OCI-M1 (cell line): ENCODE measurements at regions not wholly inside any gene's neighbourhood (a gene's known extent, or its start where the extent isn't known, plus 50 kb on each side); places are given as distances from the start of the nearest gene placed in this dataset.
A peak's percentile ranks its signal among the peaks of the same experiment; 100 is the strongest.

ENCODE experiments used
- DNase-seq: peaks from one replicate; lab custom pipeline; 2025; lab: John Stamatoyannopoulos, UW

GRCh38 chr7:126378642-126379041 lies 874.1 kb downstream of the GRM8 start:
- DNase-seq = no peak

- DNase-seq = peak; percentile 41
These were observed 882.6 kb downstream of the GRM8 start for GRCh38 chr7:126370038-126370668.

- no peak for DNase-seq
These were observed 890.0 kb downstream of the GRM8 start for GRCh38 chr7:126362746-126363145.

GRCh38 chr7:126361183-126361582 lies 891.6 kb downstream of the GRM8 start:
- no peak for DNase-seq

GRCh38 chr7:126339813-126340212 lies 912.9 kb downstream of the GRM8 start:
- DNase-seq = no peak

- DNase-seq = no peak
These were observed 947.1 kb downstream of the GRM8 start for GRCh38 chr7:126305671-126306070.

- DNase-seq = no peak
These were observed 948.8 kb downstream of the GRM8 start for GRCh38 chr7:126303926-126304325.

GRCh38 chr7:126302639-126303038 lies 950.1 kb downstream of the GRM8 start:
- no peak for DNase-seq

GRCh38 chr7:126286317-126286716 lies 966.4 kb downstream of the GRM8 start:
- peak; percentile 69 for DNase-seq

- no peak for DNase-seq
These were observed 1016.5 kb downstream of the GRM8 start for GRCh38 chr7:126236261-126236660.

GRCh38 chr7:126228356-126229061 lies 1024.2 kb downstream of the GRM8 start:
- DNase-seq = no peak

GRCh38 chr7:126227643-126228042 lies 1025.1 kb downstream of the GRM8 start:
- DNase-seq = no peak

- no peak for DNase-seq
These were observed 1025.7 kb downstream of the GRM8 start for GRCh38 chr7:126227055-126227454.

GRCh38 chr7:126223729-126224128 lies 1029.0 kb downstream of the GRM8 start:
- DNase-seq = no peak

- no peak for DNase-seq
These were observed 1030.0 kb downstream of the GRM8 start for GRCh38 chr7:126222782-126223181.

GRCh38 chr7:126215785-126216184 lies 1037.0 kb downstream of the GRM8 start:
- no peak for DNase-seq

- DNase-seq = no peak
These were observed 1038.9 kb downstream of the GRM8 start for GRCh38 chr7:126213876-126214275.

- DNase-seq = no peak
These were observed 1040.9 kb downstream of the GRM8 start for GRCh38 chr7:126211875-126212274.

GRCh38 chr7:126210707-126211106 lies 1042.0 kb downstream of the GRM8 start:
- DNase-seq = no peak

- DNase-seq = peak; percentile 25
These were observed 1049.6 kb downstream of the GRM8 start for GRCh38 chr7:126203185-126203584.

GRCh38 chr7:126202177-126202576 lies 1050.6 kb downstream of the GRM8 start:
- no peak for DNase-seq

- DNase-seq = no peak
These were observed 1066.7 kb downstream of the GRM8 start for GRCh38 chr7:126185959-126186580.

GRCh38 chr7:126179916-126180315 lies 1072.8 kb downstream of the GRM8 start:
- DNase-seq = no peak
